Ovary (tissue), 3 donors: ENCODE measurements at regions not wholly inside any gene's neighbourhood (a gene's known extent, or its start where the extent isn't known, plus 50 kb on each side); places are given as distances from the start of the nearest gene placed in this dataset.

Source experiments
- POLR2A ChIP-seq: fragments of 450-650 bp; IDR thresholded peaks from one replicate; pipeline ENCODE4 v1.6.1; 2017; ENCODE audit warnings: antibody characterized with exemption, mild to moderate bottlenecking, moderate library complexity
- TF ChIP-seq, protein P1 (sequence below), 3 donors: fragments of 450-650 bp in 2 of 3; fragments of 200-600 bp in 1 of 3; IDR thresholded peaks; one replicate each; pipeline versions ENCODE4 v1.5.1 to v1.8.0; 2016 to 2022; ENCODE audit warnings: antibody characterized with exemption in 3 of 3, mild to moderate bottlenecking in 1 of 3
- donor health status: DM: no; HTN: no; CAD: no.

DNA sequence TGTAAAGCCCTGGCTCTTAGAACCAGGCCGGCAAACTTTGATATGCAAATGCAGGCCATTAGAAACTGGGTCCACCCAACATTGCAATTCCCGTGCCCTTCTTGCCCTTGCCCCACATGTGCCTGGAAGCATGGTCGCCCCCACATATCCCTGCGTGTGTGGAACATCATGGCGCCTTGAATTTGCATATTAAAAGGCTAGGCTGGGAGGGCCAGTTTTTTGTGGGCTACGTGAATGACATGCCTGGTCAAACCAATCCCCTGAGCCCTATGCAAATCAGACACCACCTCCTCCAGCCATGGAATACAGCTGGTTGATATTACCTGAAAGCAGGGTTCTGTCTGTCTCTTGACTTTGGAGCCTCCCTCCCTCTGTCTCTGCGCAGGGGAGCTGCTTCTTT is 58.7 kb upstream of the ARHGEF26 start:
- TF ChIP-seq, protein P1, sequence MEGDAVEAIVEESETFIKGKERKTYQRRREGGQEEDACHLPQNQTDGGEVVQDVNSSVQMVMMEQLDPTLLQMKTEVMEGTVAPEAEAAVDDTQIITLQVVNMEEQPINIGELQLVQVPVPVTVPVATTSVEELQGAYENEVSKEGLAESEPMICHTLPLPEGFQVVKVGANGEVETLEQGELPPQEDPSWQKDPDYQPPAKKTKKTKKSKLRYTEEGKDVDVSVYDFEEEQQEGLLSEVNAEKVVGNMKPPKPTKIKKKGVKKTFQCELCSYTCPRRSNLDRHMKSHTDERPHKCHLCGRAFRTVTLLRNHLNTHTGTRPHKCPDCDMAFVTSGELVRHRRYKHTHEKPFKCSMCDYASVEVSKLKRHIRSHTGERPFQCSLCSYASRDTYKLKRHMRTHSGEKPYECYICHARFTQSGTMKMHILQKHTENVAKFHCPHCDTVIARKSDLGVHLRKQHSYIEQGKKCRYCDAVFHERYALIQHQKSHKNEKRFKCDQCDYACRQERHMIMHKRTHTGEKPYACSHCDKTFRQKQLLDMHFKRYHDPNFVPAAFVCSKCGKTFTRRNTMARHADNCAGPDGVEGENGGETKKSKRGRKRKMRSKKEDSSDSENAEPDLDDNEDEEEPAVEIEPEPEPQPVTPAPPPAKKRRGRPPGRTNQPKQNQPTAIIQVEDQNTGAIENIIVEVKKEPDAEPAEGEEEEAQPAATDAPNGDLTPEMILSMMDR (IDR thresholded peaks at IDR 0.05) = no peak
- no peak for TF ChIP-seq POLR2A
